ENCODE measurements at regions not wholly inside any gene's neighbourhood (a gene's known extent, or its start where the extent isn't known, plus 50 kb on each side); places are given as distances from the start of the nearest gene placed in this dataset.

DNA sequence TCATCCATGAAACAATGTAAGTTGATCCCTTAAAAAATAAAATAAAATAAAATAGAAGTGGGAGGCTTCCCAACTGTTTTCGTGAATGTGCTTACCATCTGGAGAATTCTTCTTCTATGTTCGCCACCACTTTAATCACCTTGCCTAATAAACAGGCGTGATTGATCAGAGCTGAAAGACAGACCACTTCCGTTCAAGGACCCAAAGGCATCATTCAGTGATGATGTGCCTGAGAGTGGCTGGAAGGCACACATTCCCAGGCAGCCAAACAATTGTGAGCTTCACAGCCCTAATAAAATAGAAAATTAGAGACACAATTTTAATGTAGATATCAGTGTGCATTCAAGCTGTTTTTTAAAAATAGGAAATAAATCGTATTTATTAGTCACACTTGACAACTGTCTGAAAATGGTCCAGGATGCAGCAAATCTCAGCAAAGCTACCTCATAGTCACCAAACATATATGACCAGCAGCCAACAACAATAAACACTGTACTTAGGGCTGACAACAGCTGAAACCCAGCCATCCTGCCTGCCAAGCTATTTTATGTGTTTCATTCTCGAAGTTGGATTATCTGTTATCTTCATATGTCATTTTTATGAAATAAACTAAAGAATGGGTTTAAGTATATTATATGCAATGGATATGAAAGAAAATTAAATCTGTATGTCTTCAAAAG is 163.2 kb upstream of the FAM9B start:
- no peak for TF ChIP-seq EZH2 (IDR thresholded peaks at IDR 0.05; ENCODE audit: borderline replicate concordance, insufficient read depth, low read depth, low read length, poor library complexity, severe bottlenecking)
- Mint-ChIP-seq H3K27ac (no peak overlapping the region), H3K4me3 (no peak overlapping the region), H3K9me3 (ENCODE audit: insufficient read depth) (no peaks in the 10 kb centered on the region), H3K27me3 (peaks cover 3% of the 10 kb centered on the region), H3K4me1 (peaks cover 8% of the 10 kb centered on the region)
- no peaks in the 10 kb centered on the region for H3K9me3 ChIP-seq (ENCODE audit: control extremely low read depth in 1 of 3, control insufficient read depth in 2 of 3, insufficient read depth in 1 of 3, low read length in 2 of 3)
- no peaks in the 10 kb centered on the region for H3K4me1 ChIP-seq (ENCODE audit: control insufficient read depth in 2 of 2, insufficient read depth in 2 of 2, low read length in 2 of 2)
- H3K4me2 ChIP-seq (replicated peaks; ENCODE audit: low read depth, low read length, poor library complexity, severe bottlenecking) = no peak overlapping the region
- H3K4me3 ChIP-seq (ENCODE audit: control extremely low read depth in 1 of 5, extremely low read depth in 1 of 5, insufficient read depth in 1 of 5, low read depth in 2 of 5, low read length in 4 of 5) = no peak overlapping the region
- POLR2A ChIA-PET = no interaction called here
- H4K20me1 ChIP-seq (ENCODE audit: control insufficient read depth, insufficient read depth, low read length, poor library complexity, severe bottlenecking) = no peaks in the 10 kb centered on the region
- CTCF ChIA-PET = no interaction called here
- no peaks in the 10 kb centered on the region for H3K27me3 ChIP-seq (replicated peaks in 1 of 4; ENCODE audit: control extremely low read depth in 1 of 4, control insufficient read depth in 3 of 4, insufficient read depth in 4 of 4, low read length in 3 of 4)
- H3K36me3 ChIP-seq (replicated peaks in 1 of 2; ENCODE audit: control extremely low read depth in 1 of 2, control insufficient read depth in 1 of 2, extremely low read depth in 1 of 2, insufficient read depth in 2 of 2, low read length in 1 of 2) = no peaks in the 10 kb centered on the region
- no peak overlapping the region for H3K27ac ChIP-seq (ENCODE audit: low read length in 2 of 2)
- H3K9ac ChIP-seq (ENCODE audit: low read length) = no peak overlapping the region
- H3K79me2 ChIP-seq (ENCODE audit: control insufficient read depth, insufficient read depth, low read length) = no peaks in the 10 kb centered on the region
- H2AFZ ChIP-seq (ENCODE audit: insufficient read depth, low read depth, low read length, poor library complexity, severe bottlenecking) = no peak overlapping the region
- ATAC-seq (ENCODE audit: low read depth) = no peak
- WGBS (ENCODE audit: insufficient coverage) = no CpG with 5 or more reads among the region's 6 CpGs
- no peak for DNase-seq
- intact Hi-C loops (cut with micrococcal nuclease) = no loop called here

DNA sequence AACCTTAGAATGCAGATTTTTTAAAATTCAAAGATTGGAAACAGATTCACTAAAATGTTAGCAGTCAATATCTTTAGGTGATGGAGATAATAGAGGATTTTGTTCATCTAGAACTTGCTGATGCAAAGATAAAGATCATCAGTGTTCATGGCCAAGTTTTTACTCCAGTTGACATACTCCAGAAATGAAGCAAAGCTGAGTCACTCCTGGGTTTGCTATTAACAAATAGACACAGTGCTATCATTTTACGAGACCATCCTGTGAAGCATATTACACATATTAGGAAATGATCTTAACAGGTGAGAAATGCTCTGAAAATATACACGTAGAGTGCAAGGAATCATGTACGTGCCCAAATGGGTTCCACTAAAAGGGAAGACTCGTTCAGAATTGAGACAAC is 170.6 kb upstream of the FAM9B start:
- no peak overlapping the region for H3K4me2 ChIP-seq (replicated peaks; ENCODE audit: low read depth, low read length, poor library complexity, severe bottlenecking)
- Mint-ChIP-seq H3K9me3 (ENCODE audit: insufficient read depth) (no peaks in the 10 kb centered on the region), H3K27ac (no peak overlapping the region), H3K4me3 (no peak overlapping the region), H3K4me1 (peaks cover under 1% of the 10 kb centered on the region), H3K27me3 (peaks cover 11% of the 10 kb centered on the region)
- intact Hi-C loops (cut with micrococcal nuclease) = no loop called here
- TF ChIP-seq EZH2 (IDR thresholded peaks at IDR 0.05; ENCODE audit: borderline replicate concordance, insufficient read depth, low read depth, low read length, poor library complexity, severe bottlenecking) = no peak
- TF ChIP-seq, protein P1, sequence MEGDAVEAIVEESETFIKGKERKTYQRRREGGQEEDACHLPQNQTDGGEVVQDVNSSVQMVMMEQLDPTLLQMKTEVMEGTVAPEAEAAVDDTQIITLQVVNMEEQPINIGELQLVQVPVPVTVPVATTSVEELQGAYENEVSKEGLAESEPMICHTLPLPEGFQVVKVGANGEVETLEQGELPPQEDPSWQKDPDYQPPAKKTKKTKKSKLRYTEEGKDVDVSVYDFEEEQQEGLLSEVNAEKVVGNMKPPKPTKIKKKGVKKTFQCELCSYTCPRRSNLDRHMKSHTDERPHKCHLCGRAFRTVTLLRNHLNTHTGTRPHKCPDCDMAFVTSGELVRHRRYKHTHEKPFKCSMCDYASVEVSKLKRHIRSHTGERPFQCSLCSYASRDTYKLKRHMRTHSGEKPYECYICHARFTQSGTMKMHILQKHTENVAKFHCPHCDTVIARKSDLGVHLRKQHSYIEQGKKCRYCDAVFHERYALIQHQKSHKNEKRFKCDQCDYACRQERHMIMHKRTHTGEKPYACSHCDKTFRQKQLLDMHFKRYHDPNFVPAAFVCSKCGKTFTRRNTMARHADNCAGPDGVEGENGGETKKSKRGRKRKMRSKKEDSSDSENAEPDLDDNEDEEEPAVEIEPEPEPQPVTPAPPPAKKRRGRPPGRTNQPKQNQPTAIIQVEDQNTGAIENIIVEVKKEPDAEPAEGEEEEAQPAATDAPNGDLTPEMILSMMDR (IDR thresholded peaks at IDR 0.05) = no peak
- no peaks in the 10 kb centered on the region for H3K27me3 ChIP-seq (replicated peaks in 1 of 4; ENCODE audit: control extremely low read depth in 1 of 4, control insufficient read depth in 3 of 4, insufficient read depth in 4 of 4, low read length in 3 of 4)
- DNase-seq (no peak), ATAC-seq (ENCODE audit: low read depth) (no peak)
- no peaks in the 10 kb centered on the region for H3K36me3 ChIP-seq (replicated peaks in 1 of 2; ENCODE audit: control extremely low read depth in 1 of 2, control insufficient read depth in 1 of 2, extremely low read depth in 1 of 2, insufficient read depth in 2 of 2, low read length in 1 of 2)
- no peaks in the 10 kb centered on the region for H3K79me2 ChIP-seq (ENCODE audit: control insufficient read depth, insufficient read depth, low read length)
- no peak overlapping the region for H2AFZ ChIP-seq (ENCODE audit: insufficient read depth, low read depth, low read length, poor library complexity, severe bottlenecking)
- no peaks in the 10 kb centered on the region for H3K9me3 ChIP-seq (ENCODE audit: control extremely low read depth in 1 of 3, control insufficient read depth in 2 of 3, insufficient read depth in 1 of 3, low read length in 2 of 3)
- CTCF ChIA-PET = no interaction called here
- no peak overlapping the region for H3K9ac ChIP-seq (ENCODE audit: low read length)
- H3K4me1 ChIP-seq (ENCODE audit: control insufficient read depth in 2 of 2, insufficient read depth in 2 of 2, low read length in 2 of 2) = no peaks in the 10 kb centered on the region
- no peak overlapping the region for H3K27ac ChIP-seq (ENCODE audit: low read length in 2 of 2)
- no CpG with 5 or more reads among the region's 4 CpGs for WGBS (ENCODE audit: insufficient coverage)
- H3K4me3 ChIP-seq (ENCODE audit: control extremely low read depth in 1 of 5, extremely low read depth in 1 of 5, insufficient read depth in 1 of 5, low read depth in 2 of 5, low read length in 4 of 5) = no peak overlapping the region
- POLR2A ChIA-PET = no interaction called here
- H4K20me1 ChIP-seq (ENCODE audit: control insufficient read depth, insufficient read depth, low read length, poor library complexity, severe bottlenecking) = no peaks in the 10 kb centered on the region

Data from B cell (primary cell).